Liver (tissue), 3 donors: ENCODE measurements at regions not wholly inside any gene's neighbourhood (a gene's known extent, or its start where the extent isn't known, plus 50 kb on each side); places are given as distances from the start of the nearest gene placed in this dataset.

Experiments
- EGR1 ChIP-seq, 2 donors: IDR thresholded peaks; 2 replicates each; pipeline ENCODE4 v1.6.1; 2016 to 2018; ENCODE audit warnings: antibody characterized with exemption in 2 of 2, low read depth in 2 of 2
- FOXA1 ChIP-seq: IDR thresholded peaks from 2 replicates; pipeline ENCODE4 v1.6.1; 2016; ENCODE audit warnings: antibody characterized with exemption
- GABPA ChIP-seq, 2 donors: IDR thresholded peaks in 1 of 2; conservative IDR thresholded peaks in 1 of 2; 2 replicates each; pipeline ENCODE4 v1.6.1; 2016; ENCODE audit warnings: antibody characterized with exemption in 2 of 2, mild to moderate bottlenecking in 1 of 2, moderate library complexity in 1 of 2
- HNF4A ChIP-seq, 2 donors: conservative IDR thresholded peaks; 2 replicates each; pipeline ENCODE4 v1.6.1; 2016; ENCODE audit warnings: antibody characterized with exemption in 2 of 2, mild to moderate bottlenecking in 2 of 2
- JUND ChIP-seq, 2 donors: IDR thresholded peaks; 2 replicates each; pipeline ENCODE4 v1.6.1; 2016; ENCODE audit warnings: antibody characterized with exemption in 2 of 2
- RXRA ChIP-seq, 2 donors: IDR thresholded peaks; 2 replicates each; pipeline ENCODE4 v1.6.1; 2017 to 2018; ENCODE audit warnings: antibody characterized with exemption in 2 of 2, mild to moderate bottlenecking in 1 of 2
- TAF1 ChIP-seq: conservative IDR thresholded peaks from 2 replicates; pipeline ENCODE4 v1.6.1; 2016; ENCODE audit warnings: antibody characterized with exemption, mild to moderate bottlenecking
- TF ChIP-seq, protein P1 (sequence below): fragments of 150-350 bp; IDR thresholded peaks from 2 replicates; pipeline ENCODE4 v1.5.1; 2017; ENCODE audit warnings: improper control_type of control experiment, low read depth, low read length; ENCODE audit not compliant: missing input control
- TF ChIP-seq, protein P2 (sequence below): IDR thresholded peaks from 2 replicates; pipeline ENCODE4 v1.6.1; 2016; ENCODE audit warnings: antibody characterized with exemption
- TF ChIP-seq, protein P3 (sequence below): IDR thresholded peaks from 2 replicates; pipeline ENCODE4 v1.6.1; 2016; ENCODE audit warnings: antibody characterized with exemption, mild to moderate bottlenecking
- TF ChIP-seq, protein P4 (sequence below): IDR thresholded peaks from 2 replicates; pipeline ENCODE4 v1.6.1; 2016; ENCODE audit warnings: antibody characterized with exemption
- donor health status: healthy.
- donor health status: healthy.

DNA sequence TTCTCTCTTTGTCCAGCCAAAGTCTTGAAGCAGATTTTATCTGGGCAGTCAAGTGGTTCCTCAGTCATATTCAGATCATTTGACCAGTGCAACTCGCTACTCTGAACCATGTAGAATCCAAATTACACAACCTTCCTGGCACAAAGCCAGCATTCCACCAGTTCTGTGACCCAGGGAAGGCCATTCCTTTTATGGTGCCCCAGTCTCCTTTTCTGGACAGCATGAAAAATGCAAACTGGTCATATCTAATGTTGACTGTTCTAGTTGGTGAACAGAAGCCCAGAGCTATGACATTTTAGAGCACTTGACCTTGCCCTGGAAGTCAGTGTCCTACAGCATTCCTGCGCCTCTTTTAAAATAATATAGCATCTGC lies 364.6 kb downstream of the BRINP1 start:
- TF ChIP-seq, protein P1, sequence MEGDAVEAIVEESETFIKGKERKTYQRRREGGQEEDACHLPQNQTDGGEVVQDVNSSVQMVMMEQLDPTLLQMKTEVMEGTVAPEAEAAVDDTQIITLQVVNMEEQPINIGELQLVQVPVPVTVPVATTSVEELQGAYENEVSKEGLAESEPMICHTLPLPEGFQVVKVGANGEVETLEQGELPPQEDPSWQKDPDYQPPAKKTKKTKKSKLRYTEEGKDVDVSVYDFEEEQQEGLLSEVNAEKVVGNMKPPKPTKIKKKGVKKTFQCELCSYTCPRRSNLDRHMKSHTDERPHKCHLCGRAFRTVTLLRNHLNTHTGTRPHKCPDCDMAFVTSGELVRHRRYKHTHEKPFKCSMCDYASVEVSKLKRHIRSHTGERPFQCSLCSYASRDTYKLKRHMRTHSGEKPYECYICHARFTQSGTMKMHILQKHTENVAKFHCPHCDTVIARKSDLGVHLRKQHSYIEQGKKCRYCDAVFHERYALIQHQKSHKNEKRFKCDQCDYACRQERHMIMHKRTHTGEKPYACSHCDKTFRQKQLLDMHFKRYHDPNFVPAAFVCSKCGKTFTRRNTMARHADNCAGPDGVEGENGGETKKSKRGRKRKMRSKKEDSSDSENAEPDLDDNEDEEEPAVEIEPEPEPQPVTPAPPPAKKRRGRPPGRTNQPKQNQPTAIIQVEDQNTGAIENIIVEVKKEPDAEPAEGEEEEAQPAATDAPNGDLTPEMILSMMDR, result no peak
- no peak for TF ChIP-seq GABPA (IDR thresholded peaks at IDR 0.05 in 1 of 2, conservative IDR thresholded peaks at IDR 0.05 in 1 of 2)
- peak; percentile 63 to 89 for TF ChIP-seq RXRA (IDR thresholded peaks at IDR 0.05)
- TF ChIP-seq HNF4A (conservative IDR thresholded peaks at IDR 0.05), result peak in 1 of 2 donors; percentile 61
- TF ChIP-seq TAF1, result no peak
- TF ChIP-seq EGR1 (IDR thresholded peaks at IDR 0.05; ENCODE audit: low read depth in 2 of 2), result no peak
- TF ChIP-seq, protein P2, sequence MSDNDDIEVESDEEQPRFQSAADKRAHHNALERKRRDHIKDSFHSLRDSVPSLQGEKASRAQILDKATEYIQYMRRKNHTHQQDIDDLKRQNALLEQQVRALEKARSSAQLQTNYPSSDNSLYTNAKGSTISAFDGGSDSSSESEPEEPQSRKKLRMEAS, result no peak
- TF ChIP-seq JUND (IDR thresholded peaks at IDR 0.05), result no peak
- no peak for TF ChIP-seq FOXA1
- TF ChIP-seq, protein P3, sequence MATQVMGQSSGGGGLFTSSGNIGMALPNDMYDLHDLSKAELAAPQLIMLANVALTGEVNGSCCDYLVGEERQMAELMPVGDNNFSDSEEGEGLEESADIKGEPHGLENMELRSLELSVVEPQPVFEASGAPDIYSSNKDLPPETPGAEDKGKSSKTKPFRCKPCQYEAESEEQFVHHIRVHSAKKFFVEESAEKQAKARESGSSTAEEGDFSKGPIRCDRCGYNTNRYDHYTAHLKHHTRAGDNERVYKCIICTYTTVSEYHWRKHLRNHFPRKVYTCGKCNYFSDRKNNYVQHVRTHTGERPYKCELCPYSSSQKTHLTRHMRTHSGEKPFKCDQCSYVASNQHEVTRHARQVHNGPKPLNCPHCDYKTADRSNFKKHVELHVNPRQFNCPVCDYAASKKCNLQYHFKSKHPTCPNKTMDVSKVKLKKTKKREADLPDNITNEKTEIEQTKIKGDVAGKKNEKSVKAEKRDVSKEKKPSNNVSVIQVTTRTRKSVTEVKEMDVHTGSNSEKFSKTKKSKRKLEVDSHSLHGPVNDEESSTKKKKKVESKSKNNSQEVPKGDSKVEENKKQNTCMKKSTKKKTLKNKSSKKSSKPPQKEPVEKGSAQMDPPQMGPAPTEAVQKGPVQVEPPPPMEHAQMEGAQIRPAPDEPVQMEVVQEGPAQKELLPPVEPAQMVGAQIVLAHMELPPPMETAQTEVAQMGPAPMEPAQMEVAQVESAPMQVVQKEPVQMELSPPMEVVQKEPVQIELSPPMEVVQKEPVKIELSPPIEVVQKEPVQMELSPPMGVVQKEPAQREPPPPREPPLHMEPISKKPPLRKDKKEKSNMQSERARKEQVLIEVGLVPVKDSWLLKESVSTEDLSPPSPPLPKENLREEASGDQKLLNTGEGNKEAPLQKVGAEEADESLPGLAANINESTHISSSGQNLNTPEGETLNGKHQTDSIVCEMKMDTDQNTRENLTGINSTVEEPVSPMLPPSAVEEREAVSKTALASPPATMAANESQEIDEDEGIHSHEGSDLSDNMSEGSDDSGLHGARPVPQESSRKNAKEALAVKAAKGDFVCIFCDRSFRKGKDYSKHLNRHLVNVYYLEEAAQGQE, result no peak
- TF ChIP-seq, protein P4, sequence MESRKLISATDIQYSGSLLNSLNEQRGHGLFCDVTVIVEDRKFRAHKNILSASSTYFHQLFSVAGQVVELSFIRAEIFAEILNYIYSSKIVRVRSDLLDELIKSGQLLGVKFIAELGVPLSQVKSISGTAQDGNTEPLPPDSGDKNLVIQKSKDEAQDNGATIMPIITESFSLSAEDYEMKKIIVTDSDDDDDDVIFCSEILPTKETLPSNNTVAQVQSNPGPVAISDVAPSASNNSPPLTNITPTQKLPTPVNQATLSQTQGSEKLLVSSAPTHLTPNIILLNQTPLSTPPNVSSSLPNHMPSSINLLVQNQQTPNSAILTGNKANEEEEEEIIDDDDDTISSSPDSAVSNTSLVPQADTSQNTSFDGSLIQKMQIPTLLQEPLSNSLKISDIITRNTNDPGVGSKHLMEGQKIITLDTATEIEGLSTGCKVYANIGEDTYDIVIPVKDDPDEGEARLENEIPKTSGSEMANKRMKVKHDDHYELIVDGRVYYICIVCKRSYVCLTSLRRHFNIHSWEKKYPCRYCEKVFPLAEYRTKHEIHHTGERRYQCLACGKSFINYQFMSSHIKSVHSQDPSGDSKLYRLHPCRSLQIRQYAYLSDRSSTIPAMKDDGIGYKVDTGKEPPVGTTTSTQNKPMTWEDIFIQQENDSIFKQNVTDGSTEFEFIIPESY, result no peak
